ENCODE measurements at regions not wholly inside any gene's neighbourhood (a gene's known extent, or its start where the extent isn't known, plus 50 kb on each side); places are given as distances from the start of the nearest gene placed in this dataset.

DNA sequence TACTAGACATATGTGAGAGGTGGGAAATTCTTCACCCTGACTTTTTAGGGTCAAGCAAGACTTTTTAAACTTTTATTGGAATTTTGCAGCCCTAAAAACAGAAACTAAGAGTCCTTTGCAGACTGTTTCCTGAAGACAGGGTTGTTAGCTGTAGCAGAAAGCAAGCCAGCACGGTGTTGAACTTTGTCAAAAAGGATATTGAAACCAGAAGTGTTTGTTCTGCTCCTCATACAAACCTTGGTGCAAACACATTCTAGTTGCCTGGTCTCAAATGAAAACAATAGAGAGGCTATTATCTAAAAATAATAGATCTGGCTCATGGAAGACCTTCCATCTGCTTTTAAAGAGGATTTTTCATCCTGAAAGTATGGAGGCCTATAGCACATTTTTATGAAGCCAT, 65.8 kb upstream of the IGFBP5 start:
- Histone ChIP-seq H3K9me3 (no peaks in the 10 kb centered on the region), H3K4me3 (no peak overlapping the region), H3K27ac (no peak overlapping the region), H3K27me3 (replicated peaks; ENCODE audit: insufficient read depth) (no peaks in the 10 kb centered on the region), H3K36me3 (no peaks in the 10 kb centered on the region), H3K4me1 (ENCODE audit: control insufficient read depth in 1 of 2, low read depth in 2 of 2) (peaks cover 3 to 14% of the 10 kb centered on the region in 2 donors)
- no peak for ATAC-seq (ENCODE audit: insufficient number of reproducible peaks, low FRiP score, low read depth)
- DNase-seq (ENCODE audit: low spot score), result no peak
- TF ChIP-seq, protein P1, sequence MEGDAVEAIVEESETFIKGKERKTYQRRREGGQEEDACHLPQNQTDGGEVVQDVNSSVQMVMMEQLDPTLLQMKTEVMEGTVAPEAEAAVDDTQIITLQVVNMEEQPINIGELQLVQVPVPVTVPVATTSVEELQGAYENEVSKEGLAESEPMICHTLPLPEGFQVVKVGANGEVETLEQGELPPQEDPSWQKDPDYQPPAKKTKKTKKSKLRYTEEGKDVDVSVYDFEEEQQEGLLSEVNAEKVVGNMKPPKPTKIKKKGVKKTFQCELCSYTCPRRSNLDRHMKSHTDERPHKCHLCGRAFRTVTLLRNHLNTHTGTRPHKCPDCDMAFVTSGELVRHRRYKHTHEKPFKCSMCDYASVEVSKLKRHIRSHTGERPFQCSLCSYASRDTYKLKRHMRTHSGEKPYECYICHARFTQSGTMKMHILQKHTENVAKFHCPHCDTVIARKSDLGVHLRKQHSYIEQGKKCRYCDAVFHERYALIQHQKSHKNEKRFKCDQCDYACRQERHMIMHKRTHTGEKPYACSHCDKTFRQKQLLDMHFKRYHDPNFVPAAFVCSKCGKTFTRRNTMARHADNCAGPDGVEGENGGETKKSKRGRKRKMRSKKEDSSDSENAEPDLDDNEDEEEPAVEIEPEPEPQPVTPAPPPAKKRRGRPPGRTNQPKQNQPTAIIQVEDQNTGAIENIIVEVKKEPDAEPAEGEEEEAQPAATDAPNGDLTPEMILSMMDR (IDR thresholded peaks at IDR 0.05), result no peak

DNA sequence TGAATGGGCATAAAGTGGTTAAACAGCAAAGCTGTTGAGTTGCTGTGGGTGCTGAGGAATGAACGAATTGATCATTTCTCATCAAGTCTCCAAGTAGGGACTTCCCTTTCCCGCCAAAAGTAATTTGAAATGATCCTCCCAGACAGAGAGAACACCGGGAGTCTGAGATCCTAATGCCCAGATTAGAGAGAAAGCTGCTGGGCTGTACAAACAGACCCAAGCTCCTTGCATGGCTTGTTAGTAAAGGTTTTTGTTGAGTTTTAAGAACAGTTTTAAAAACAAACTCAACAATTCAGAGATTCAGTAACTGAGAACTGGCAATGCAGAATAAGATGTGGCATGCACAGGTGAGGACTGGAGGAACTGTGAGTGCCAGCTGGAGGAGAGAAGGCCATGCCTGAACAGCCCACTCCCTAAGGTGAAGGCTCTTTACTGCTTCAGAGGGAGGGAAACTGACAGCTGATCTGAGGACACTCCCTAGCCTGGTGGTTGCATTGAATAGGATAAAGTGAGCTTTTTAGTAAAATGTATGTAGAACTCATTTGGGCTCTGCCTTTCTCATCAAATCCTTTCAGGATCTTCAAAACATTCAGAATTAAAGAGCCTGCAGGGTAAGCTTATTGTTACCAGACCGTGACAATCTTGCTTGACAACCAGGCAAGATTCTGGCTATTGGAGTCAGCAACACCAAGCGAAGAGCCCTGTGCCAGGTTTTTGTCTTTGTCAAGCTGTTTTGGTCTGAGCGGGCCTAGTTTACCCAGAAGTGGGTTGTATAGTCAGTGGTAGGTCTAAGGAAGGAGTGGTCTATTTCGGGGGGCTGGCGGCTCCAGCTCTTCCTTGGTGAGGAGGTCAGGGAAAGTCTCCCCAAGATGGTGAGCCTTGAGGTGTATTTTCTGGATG, 63.2 kb upstream of the IGFBP5 start:
- TF ChIP-seq, protein P1 (IDR thresholded peaks at IDR 0.05), result no peak
- H3K36me3 ChIP-seq, result no peaks in the 10 kb centered on the region
- no peak overlapping the region for H3K27ac ChIP-seq
- H3K4me1 ChIP-seq (ENCODE audit: control insufficient read depth in 1 of 2, low read depth in 2 of 2), result peaks cover 3 to 4% of the 10 kb centered on the region in 2 donors
- H3K4me3 ChIP-seq, result no peak overlapping the region
- ATAC-seq (ENCODE audit: insufficient number of reproducible peaks, low FRiP score, low read depth) (no peak), DNase-seq (ENCODE audit: low spot score) (no peak)
- H3K9me3 ChIP-seq, result no peaks in the 10 kb centered on the region
- H3K27me3 ChIP-seq (replicated peaks; ENCODE audit: insufficient read depth), result no peaks in the 10 kb centered on the region

DNA sequence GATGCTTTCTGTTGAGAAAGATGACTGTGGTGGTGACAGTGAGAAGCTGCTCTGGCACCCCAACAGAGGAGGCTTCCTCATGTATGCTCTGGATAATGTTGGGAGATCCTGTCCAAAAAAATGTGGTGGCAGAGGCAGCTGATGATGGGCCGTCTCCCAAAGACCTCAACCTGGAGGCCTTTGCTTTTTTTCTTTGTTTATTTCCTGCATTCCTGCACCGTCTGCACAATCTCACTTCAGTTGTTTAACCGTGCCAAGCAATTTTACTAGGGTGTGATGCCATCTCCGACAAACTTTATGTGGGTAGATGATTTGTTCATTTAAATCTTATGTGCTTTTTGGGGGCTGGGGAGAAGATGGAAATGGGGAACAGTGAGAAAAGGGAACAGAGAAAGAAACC, 62.2 kb upstream of the IGFBP5 start:
- no peak overlapping the region for H3K27ac ChIP-seq

DNA sequence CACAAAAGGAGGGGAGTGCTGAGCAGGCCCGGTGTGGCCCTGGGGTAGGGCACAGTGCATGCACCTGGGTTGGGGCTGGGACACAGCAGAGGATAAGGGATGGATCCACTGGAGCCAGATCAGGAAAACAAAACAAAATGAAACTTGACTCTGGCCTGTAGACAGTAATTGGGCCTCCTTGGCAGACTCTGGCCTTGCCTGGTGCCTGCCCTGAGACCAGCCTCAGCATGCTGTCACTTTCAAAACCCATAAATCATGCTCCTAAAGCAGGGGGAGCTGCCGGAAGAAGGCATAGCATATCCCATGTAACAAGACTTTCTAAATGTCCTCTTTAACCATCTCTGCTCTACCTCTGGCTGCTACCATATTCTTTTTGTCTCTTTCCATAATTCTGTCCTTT, 61.1 kb upstream of the IGFBP5 start:
- no peaks in the 10 kb centered on the region for H3K27me3 ChIP-seq (replicated peaks; ENCODE audit: insufficient read depth)
- TF ChIP-seq, protein P1 (IDR thresholded peaks at IDR 0.05), result no peak
- no peak overlapping the region for H3K27ac ChIP-seq
- H3K4me3 ChIP-seq, result no peak overlapping the region
- ATAC-seq (ENCODE audit: insufficient number of reproducible peaks, low FRiP score, low read depth) (no peak), DNase-seq (ENCODE audit: low spot score) (no peak)
- H3K36me3 ChIP-seq, result no peaks in the 10 kb centered on the region
- no peaks in the 10 kb centered on the region for H3K9me3 ChIP-seq
- H3K4me1 ChIP-seq (ENCODE audit: control insufficient read depth in 1 of 2, low read depth in 2 of 2), result peaks cover 3 to 4% of the 10 kb centered on the region in 2 donors

More for the DNA sequence above, 62.2 kb upstream of the IGFBP5 start:
- Histone ChIP-seq H3K27me3 (replicated peaks; ENCODE audit: insufficient read depth) (no peaks in the 10 kb centered on the region), H3K36me3 (no peaks in the 10 kb centered on the region), H3K9me3 (no peaks in the 10 kb centered on the region), H3K4me1 (ENCODE audit: control insufficient read depth in 1 of 2, low read depth in 2 of 2) (peaks cover 3 to 4% of the 10 kb centered on the region in 2 donors), H3K4me3 (no peak overlapping the region)
- no peak for DNase-seq (ENCODE audit: low spot score)
- ATAC-seq (ENCODE audit: insufficient number of reproducible peaks, low FRiP score, low read depth), result no peak
- TF ChIP-seq, protein P1 (IDR thresholded peaks at IDR 0.05), result no peak

DNA sequence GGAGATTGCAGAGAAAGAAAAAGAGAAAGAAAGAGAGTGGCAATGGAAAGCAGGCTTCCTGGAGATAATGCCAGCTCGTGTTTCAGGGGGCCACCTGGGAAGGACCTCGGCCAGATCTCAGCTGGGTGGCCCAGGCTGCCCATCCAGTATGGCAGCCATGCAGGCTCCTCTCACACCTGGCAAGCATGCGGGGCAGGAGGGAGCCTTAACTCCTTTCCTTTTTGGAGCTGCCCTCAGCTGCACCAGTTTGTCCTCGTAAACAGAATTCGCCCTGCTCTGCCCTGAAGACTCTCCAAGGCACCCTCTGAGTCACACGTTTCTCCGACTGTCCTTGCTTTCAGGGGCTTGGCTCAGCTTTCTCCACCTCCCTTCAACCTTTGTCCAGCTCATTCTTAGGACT, 59.5 kb upstream of the IGFBP5 start:
- no peak overlapping the region for H3K4me3 ChIP-seq
- ATAC-seq (ENCODE audit: insufficient number of reproducible peaks, low FRiP score, low read depth) (no peak), DNase-seq (ENCODE audit: low spot score) (no peak)
- TF ChIP-seq, protein P1 (IDR thresholded peaks at IDR 0.05), result no peak
- H3K4me1 ChIP-seq (ENCODE audit: control insufficient read depth in 1 of 2, low read depth in 2 of 2), result peaks cover 0 to 4% of the 10 kb centered on the region in 2 donors
- H3K27ac ChIP-seq, result no peak overlapping the region
- no peaks in the 10 kb centered on the region for H3K36me3 ChIP-seq
- no peaks in the 10 kb centered on the region for H3K9me3 ChIP-seq
- no peaks in the 10 kb centered on the region for H3K27me3 ChIP-seq (replicated peaks; ENCODE audit: insufficient read depth)

Data from thoracic aorta (tissue), 2 donors.